ENCODE measurements at regions not wholly inside any gene's neighbourhood (a gene's known extent, or its start where the extent isn't known, plus 50 kb on each side); places are given as distances from the start of the nearest gene placed in this dataset.

- ChIA-PET POLR2A (ENCODE audit: partially characterized antibody) (no interaction called here), CTCF (ENCODE audit: partially characterized antibody) (no interaction called here)
- Histone ChIP-seq H2AFZ (ENCODE audit: low read length) (no peak overlapping the region), H4K5ac (ENCODE audit: insufficient read length, low read depth, low read length) (no peak overlapping the region), H3K4me1 (replicated peaks in 1 of 4; ENCODE audit: control insufficient read depth in 3 of 4, insufficient read depth in 4 of 4, low read length in 3 of 4) (no peaks in the 10 kb centered on the region), H3K23me2 (ENCODE audit: low read depth, low read length) (no peaks in the 10 kb centered on the region), H2BK5ac (ENCODE audit: low read depth, low read length) (no peak overlapping the region), H4K91ac (replicated peaks; ENCODE audit: insufficient read length, low read length) (no peak overlapping the region), H3K18ac (ENCODE audit: extremely low read depth, low read length) (no peak overlapping the region), H3K4me3 (ENCODE audit: extremely low read depth in 1 of 4, insufficient read depth in 2 of 4, low read depth in 3 of 4, low read length in 4 of 4) (no peak overlapping the region), H2BK15ac (ENCODE audit: low read length) (no peak overlapping the region), H3K79me2 (ENCODE audit: control insufficient read depth in 1 of 2, insufficient read depth in 2 of 2, low read length in 2 of 2) (no peaks in the 10 kb centered on the region), H3K56ac (replicated peaks; ENCODE audit: insufficient read length, low read depth, low read length) (no peak overlapping the region), H3K9me3 (ENCODE audit: insufficient read depth in 2 of 2, low read depth in 1 of 2, low read length in 1 of 2) (peaks cover 61 to 91% of the 10 kb centered on the region in 2 experiments), H2BK20ac (ENCODE audit: low read length) (no peak overlapping the region), H4K20me1 (replicated peaks in 1 of 2; ENCODE audit: control insufficient read depth in 1 of 2, insufficient read depth in 2 of 2, low read length in 2 of 2) (no peaks in the 10 kb centered on the region), H2AK5ac (ENCODE audit: low read depth, low read length) (no peak overlapping the region), H3K27ac (ENCODE audit: low read depth, low read length) (no peak overlapping the region), H3K23ac (ENCODE audit: insufficient read length) (no peak overlapping the region), H3K36me3 (ENCODE audit: control insufficient read depth in 2 of 4, insufficient read depth in 4 of 4, low read length in 3 of 4) (no peaks in the 10 kb centered on the region), H3K27me3 (replicated peaks in 1 of 4; ENCODE audit: control insufficient read depth in 3 of 4, extremely low read depth in 1 of 4, insufficient read depth in 3 of 4, low read length in 3 of 4) (no peaks in the 10 kb centered on the region), H2BK12ac (ENCODE audit: low read depth, low read length) (no peak overlapping the region), H3K4me2 (ENCODE audit: insufficient read depth in 1 of 2, low read depth in 2 of 2, low read length in 2 of 2) (no peak overlapping the region), H3K4ac (replicated peaks; ENCODE audit: insufficient read length, low read depth, low read length) (no peak overlapping the region), H3K79me1 (ENCODE audit: low read depth, low read length) (no peaks in the 10 kb centered on the region), H3K14ac (ENCODE audit: insufficient read length) (no peak overlapping the region), H2BK120ac (replicated peaks; ENCODE audit: low read depth, low read length) (no peak overlapping the region), H4K8ac (ENCODE audit: extremely low read depth, insufficient read depth, low read length) (no peak overlapping the region), H3K9ac (replicated peaks in 1 of 4; ENCODE audit: extremely low read depth in 1 of 4, low read depth in 3 of 4, low read length in 3 of 4) (no peak overlapping the region)
- no peak for DNase-seq (ENCODE audit: low read depth in 1 of 2, low spot score in 2 of 2)
- WGBS, 2 experiments (ENCODE audit: extremely low coverage in 1 of 2, insufficient coverage in 1 of 2, insufficient read length in 1 of 2, insufficient replicate concordance in 2 of 2, low coverage in 1 of 2, low lambda C conversion rate in 2 of 2, missing lambda C conversion rate in 1 of 2): 90% methylated on average over 7 of the region's 7 CpGs; no CpG with 5 or more reads in 1 of the 2 experiments
- no peak for FAIRE-seq
- TF ChIP-seq GABPA (IDR thresholded peaks at IDR 0.05; ENCODE audit: borderline replicate concordance, insufficient read depth, low read length) (no peak), MAFK (IDR thresholded peaks at IDR 0.05; ENCODE audit: low read depth, low read length) (no peak), SP4 (IDR thresholded peaks at IDR 0.05; ENCODE audit: low read length) (no peak), POLR2A (IDR thresholded peaks at IDR 0.05; ENCODE audit: control extremely low read depth in 1 of 2, low read depth in 2 of 2, low read length in 2 of 2) (no peak), PHF8 (conservative IDR thresholded peaks at IDR 0.05; ENCODE audit: low read depth, low read length) (no peak), MAX (IDR thresholded peaks at IDR 0.05) (no peak), KDM5A (IDR thresholded peaks at IDR 0.05; ENCODE audit: low read length) (no peak), SIN3A (conservative IDR thresholded peaks at IDR 0.05 in 1 of 2, IDR thresholded peaks at IDR 0.05 in 1 of 2; ENCODE audit: low read depth in 1 of 2, low read length in 2 of 2) (no peak), POLR2AphosphoS5 (IDR thresholded peaks at IDR 0.05; ENCODE audit: low read depth, low read length) (no peak), SP1 (IDR thresholded peaks at IDR 0.05; ENCODE audit: low read depth, low read length) (no peak), JUND (IDR thresholded peaks at IDR 0.05; ENCODE audit: low read length) (no peak), HDAC2 (IDR thresholded peaks at IDR 0.05; ENCODE audit: borderline replicate concordance in 1 of 2, low read depth in 2 of 2, low read length in 2 of 2) (no peak), EGR1 (IDR thresholded peaks at IDR 0.05; ENCODE audit: borderline replicate concordance, low read depth, low read length) (no peak), NANOG (IDR thresholded peaks at IDR 0.05; ENCODE audit: insufficient read depth, low read depth, low read length, poor library complexity, severe bottlenecking) (no peak), CREB1 (IDR thresholded peaks at IDR 0.05) (no peak), RBBP5 (IDR thresholded peaks at IDR 0.05; ENCODE audit: borderline replicate concordance, low read depth, low read length) (no peak)
Observed at GRCh38 chr7:57218196-57218716, 86.0 kb upstream of the ZNF479 start.

Data from H1 (cell line).